ENCODE measurements at regions not wholly inside any gene's neighbourhood (a gene's known extent, or its start where the extent isn't known, plus 50 kb on each side); places are given as distances from the start of the nearest gene placed in this dataset.

GRCh38 chr5:123690821-123691220 is 178.8 kb downstream of the CSNK1G3 start:
- Histone ChIP-seq H2AFZ (ENCODE audit: control insufficient read depth, low read length) (no peak overlapping the region), H3K9me3 (ENCODE audit: control insufficient read depth, low read depth, low read length) (no peaks in the 10 kb centered on the region), H3K27me3 (ENCODE audit: control insufficient read depth, extremely low read depth, insufficient read depth, low read length) (no peaks in the 10 kb centered on the region), H3K9ac (ENCODE audit: control insufficient read depth, extremely low read depth, insufficient read depth, low read length) (no peak overlapping the region), H3K9me1 (ENCODE audit: control insufficient read depth, extremely low read depth, insufficient read depth, low read length) (no peaks in the 10 kb centered on the region), H3K4me3 (ENCODE audit: control insufficient read depth in 2 of 3, extremely low read depth in 1 of 3, insufficient read depth in 2 of 3, low read depth in 1 of 3, low read length in 3 of 3) (no peak overlapping the region), H3K27ac (ENCODE audit: control insufficient read depth, insufficient read depth, low read length) (no peak overlapping the region), H3K79me2 (ENCODE audit: control insufficient read depth, insufficient read depth, low read length) (no peaks in the 10 kb centered on the region), H3K4me2 (ENCODE audit: control insufficient read depth, extremely low read depth, insufficient read depth, low read depth, low read length) (no peak overlapping the region), H3K4me1 (ENCODE audit: control insufficient read depth, extremely low read depth, insufficient read depth, low read length) (no peaks in the 10 kb centered on the region), H3K36me3 (ENCODE audit: control insufficient read depth in 2 of 2, extremely low read depth in 1 of 2, insufficient read depth in 2 of 2, low read length in 2 of 2) (no peaks in the 10 kb centered on the region), H4K20me1 (ENCODE audit: control insufficient read depth, extremely low read depth, insufficient read depth, low read length) (no peaks in the 10 kb centered on the region)
- no peak for DNase-seq (ENCODE audit: low read depth, low spot score)
- dilution Hi-C loops (cut with MboI; ENCODE audit: extremely low pct_ligation_motif_present, low sequenced_read_pairs), result no loop called here
- no peak for FAIRE-seq
- TF ChIP-seq CTCF (optimal IDR thresholded peaks at IDR 0.05 in 1 of 3, IDR thresholded peaks at IDR 0.05 in 1 of 3, conservative IDR thresholded peaks at IDR 0.05 in 1 of 3; ENCODE audit: extremely low read depth in 1 of 3, insufficient read depth in 2 of 3, low read length in 3 of 3) (no peak), EZH2 (IDR thresholded peaks at IDR 0.05; ENCODE audit: low read length) (no peak)

- FAIRE-seq (no peak), DNase-seq (ENCODE audit: low read depth, low spot score) (no peak)
- Histone ChIP-seq H3K9me3 (ENCODE audit: control insufficient read depth, low read depth, low read length) (peaks cover 1% of the 10 kb centered on the region), H3K79me2 (ENCODE audit: control insufficient read depth, insufficient read depth, low read length) (no peaks in the 10 kb centered on the region), H3K4me3 (ENCODE audit: control insufficient read depth in 2 of 3, extremely low read depth in 1 of 3, insufficient read depth in 2 of 3, low read depth in 1 of 3, low read length in 3 of 3) (no peak overlapping the region), H3K27ac (ENCODE audit: control insufficient read depth, insufficient read depth, low read length) (no peak overlapping the region), H2AFZ (ENCODE audit: control insufficient read depth, low read length) (no peak overlapping the region), H3K27me3 (ENCODE audit: control insufficient read depth, extremely low read depth, insufficient read depth, low read length) (no peaks in the 10 kb centered on the region), H4K20me1 (ENCODE audit: control insufficient read depth, extremely low read depth, insufficient read depth, low read length) (no peaks in the 10 kb centered on the region), H3K9me1 (ENCODE audit: control insufficient read depth, extremely low read depth, insufficient read depth, low read length) (no peaks in the 10 kb centered on the region), H3K4me2 (ENCODE audit: control insufficient read depth, extremely low read depth, insufficient read depth, low read depth, low read length) (no peak overlapping the region), H3K36me3 (ENCODE audit: control insufficient read depth in 2 of 2, extremely low read depth in 1 of 2, insufficient read depth in 2 of 2, low read length in 2 of 2) (no peaks in the 10 kb centered on the region), H3K4me1 (ENCODE audit: control insufficient read depth, extremely low read depth, insufficient read depth, low read length) (no peaks in the 10 kb centered on the region), H3K9ac (ENCODE audit: control insufficient read depth, extremely low read depth, insufficient read depth, low read length) (no peak overlapping the region)
- dilution Hi-C loops (cut with MboI; ENCODE audit: extremely low pct_ligation_motif_present, low sequenced_read_pairs), result no loop called here
- no peak for TF ChIP-seq EZH2 (IDR thresholded peaks at IDR 0.05; ENCODE audit: low read length)
- TF ChIP-seq CTCF (optimal IDR thresholded peaks at IDR 0.05 in 1 of 3, IDR thresholded peaks at IDR 0.05 in 1 of 3, conservative IDR thresholded peaks at IDR 0.05 in 1 of 3; ENCODE audit: extremely low read depth in 1 of 3, insufficient read depth in 2 of 3, low read length in 3 of 3), result no peak
Measured at GRCh38 chr5:123681061-123681460, 169.1 kb downstream of the CSNK1G3 start.

All from keratinocyte (primary cell).